H9 (cell line): ENCODE measurements at regions not wholly inside any gene's neighbourhood (a gene's known extent, or its start where the extent isn't known, plus 50 kb on each side); places are given as distances from the start of the nearest gene placed in this dataset.

Experiments used
- DNase-seq: peaks from one replicate; pipeline ENCODE4 v3.0.0-alpha.2; 2017
- H2AFZ ChIP-seq: one replicate; pipeline ENCODE4 v1.6.1; 2013; ENCODE audit warnings: mild to moderate bottlenecking, low read length, control low read depth, moderate library complexity
- H2AK5ac ChIP-seq: 2 replicates; pipeline ENCODE4 v1.6.1; 2013; ENCODE audit warnings: low read length, control low read depth, mixed read lengths; ENCODE audit not compliant: insufficient read length
- H2BK120ac ChIP-seq: one replicate; pipeline ENCODE4 v1.6.1; 2013; ENCODE audit warnings: low read depth, mild to moderate bottlenecking, low read length, control low read depth, inconsistent platforms; ENCODE audit not compliant: poor library complexity, severe bottlenecking
- H2BK12ac ChIP-seq: 2 replicates; pipeline ENCODE4 v1.6.1; 2013; ENCODE audit warnings: low read length, control low read depth, mixed read lengths, low read depth; ENCODE audit not compliant: insufficient read length
- H2BK15ac ChIP-seq: 2 replicates; pipeline ENCODE4 v1.6.1; 2013; ENCODE audit warnings: low read depth, low read length, control low read depth
- H2BK20ac ChIP-seq: one replicate; pipeline ENCODE4 v1.6.1; 2013; ENCODE audit warnings: low read depth, mild to moderate bottlenecking, low read length, control low read depth, inconsistent platforms; ENCODE audit not compliant: poor library complexity, severe bottlenecking
- H2BK5ac ChIP-seq: 2 replicates; pipeline ENCODE4 v1.6.1; 2013; ENCODE audit warnings: low read length, control low read depth, mixed read lengths; ENCODE audit not compliant: insufficient read length
- H3K14ac ChIP-seq: 2 replicates; pipeline ENCODE4 v1.6.1; 2013; ENCODE audit warnings: low read length, control low read depth; ENCODE audit not compliant: insufficient read depth
- H3K18ac ChIP-seq: 2 replicates; pipeline ENCODE4 v1.6.1; 2013; ENCODE audit warnings: low read depth, mild to moderate bottlenecking, mixed read lengths, low read length, control low read depth; ENCODE audit not compliant: insufficient read length
- H3K23ac ChIP-seq: 2 replicates; pipeline ENCODE4 v1.6.1; 2013; ENCODE audit warnings: low read length, control low read depth, mixed read lengths, low read depth; ENCODE audit not compliant: insufficient read length
- H3K23me2 ChIP-seq: 2 replicates; pipeline ENCODE4 v1.6.1; 2013; ENCODE audit warnings: low read depth, mild to moderate bottlenecking, mixed read lengths, low read length, control low read depth; ENCODE audit not compliant: insufficient read length, poor library complexity, severe bottlenecking
- H3K27ac ChIP-seq: 2 replicates; pipeline ENCODE4 v1.5.1; 2013; ENCODE audit warnings: low read length, control low read depth, mixed read lengths, low read depth; ENCODE audit not compliant: insufficient read length
- H3K27me3 ChIP-seq: 2 replicates; pipeline ENCODE4 v1.6.1; 2013; ENCODE audit warnings: low read length, control low read depth, inconsistent platforms; ENCODE audit not compliant: insufficient read depth
- H3K4ac ChIP-seq: 2 replicates; pipeline ENCODE4 v1.6.1; 2013; ENCODE audit warnings: low read depth, mild to moderate bottlenecking, control low read depth, inconsistent platforms, low read length, moderate library complexity
- H3K4me1 ChIP-seq: 2 replicates; pipeline ENCODE4 v1.6.1; 2013; ENCODE audit warnings: low read length, control low read depth, inconsistent platforms; ENCODE audit not compliant: insufficient read depth
- H3K4me2 ChIP-seq: 2 replicates; pipeline ENCODE4 v1.6.1; 2013; ENCODE audit warnings: low read length, control low read depth, mixed read lengths; ENCODE audit not compliant: insufficient read length, insufficient read depth
- H3K56ac ChIP-seq: 2 replicates; pipeline ENCODE4 v1.6.1; 2013; ENCODE audit warnings: low read depth, mild to moderate bottlenecking, mixed read lengths, low read length, control low read depth; ENCODE audit not compliant: insufficient read length
- H3K79me1 ChIP-seq: 2 replicates; pipeline ENCODE4 v1.6.1; 2013; ENCODE audit warnings: low read depth, mild to moderate bottlenecking, moderate library complexity, low read length, control low read depth, inconsistent platforms; ENCODE audit not compliant: insufficient read depth, poor library complexity, severe bottlenecking
- H3K79me2 ChIP-seq: 2 replicates; pipeline ENCODE4 v1.6.1; 2013; ENCODE audit warnings: low read length, control low read depth, inconsistent platforms; ENCODE audit not compliant: insufficient read depth
- H3K9ac ChIP-seq: 2 replicates; pipeline ENCODE4 v1.6.1; 2013; ENCODE audit warnings: low read length, control low read depth, mixed read lengths; ENCODE audit not compliant: insufficient read length; ENCODE audit errors: extremely low read depth
- H3K9me3 ChIP-seq: one replicate; pipeline ENCODE4 v1.6.1; 2013; ENCODE audit warnings: low read depth, low read length, inconsistent platforms; ENCODE audit not compliant: control insufficient read depth
- H3T11ph ChIP-seq: one replicate; pipeline ENCODE4 v1.6.1; 2013; ENCODE audit warnings: mild to moderate bottlenecking, low read length, control low read depth, inconsistent platforms
- H4K20me1 ChIP-seq: one replicate; pipeline ENCODE4 v1.6.1; 2013; ENCODE audit not compliant: control insufficient read depth, insufficient read length, insufficient read depth
- H4K5ac ChIP-seq: 2 replicates; pipeline ENCODE4 v1.6.1; 2013; ENCODE audit warnings: low read depth, mild to moderate bottlenecking, mixed read lengths, low read length, control low read depth; ENCODE audit not compliant: insufficient read length
- H4K8ac ChIP-seq: replicated peaks from 2 replicates; pipeline ENCODE4 v1.6.1; 2013; ENCODE audit warnings: low read length, control low read depth, mixed read lengths, low read depth; ENCODE audit not compliant: insufficient read length
- H4K91ac ChIP-seq: 2 replicates; pipeline ENCODE4 v1.6.1; 2013; ENCODE audit warnings: low read depth, mild to moderate bottlenecking, moderate library complexity, mixed read lengths, low read length, control low read depth; ENCODE audit not compliant: insufficient read length
- H3K27ac Mint-ChIP-seq, 3 experiments: 2 replicates in 2 of 3; 3 replicates in 1 of 3; pipeline ENCODE4 v1.8.0; 2020 to 2021; ENCODE audit warnings: mixed read lengths in 3 of 3, mild to moderate bottlenecking in 1 of 3, moderate library complexity in 1 of 3
- H3K27me3 Mint-ChIP-seq: 2 replicates; pipeline ENCODE4 v1.8.0; 2021; ENCODE audit warnings: low read depth, mild to moderate bottlenecking, moderate library complexity, mixed read lengths
- H3K36me3 Mint-ChIP-seq, 3 experiments: 2 replicates in 2 of 3; 3 replicates in 1 of 3; pipeline ENCODE4 v1.8.0; 2020 to 2021; ENCODE audit warnings: low read depth in 3 of 3, mixed read lengths in 3 of 3; ENCODE audit not compliant: insufficient read depth in 1 of 3
- H3K4me1 Mint-ChIP-seq, 2 experiments: 2 replicates each; pipeline ENCODE4 v1.8.0; 2020; ENCODE audit warnings: mixed read lengths in 2 of 2
- H3K4me3 Mint-ChIP-seq, 2 experiments: 2 replicates in 1 of 2; 3 replicates in 1 of 2; pipeline ENCODE4 v1.8.0; 2020 to 2021; ENCODE audit warnings: mild to moderate bottlenecking in 2 of 2, mixed read lengths in 2 of 2, moderate library complexity in 1 of 2
- H3K9me3 Mint-ChIP-seq, 2 experiments: 2 replicates in 1 of 2; 3 replicates in 1 of 2; pipeline ENCODE4 v1.8.0; 2020; ENCODE audit warnings: mild to moderate bottlenecking in 2 of 2, mixed read lengths in 2 of 2, moderate library complexity in 1 of 2
- WGBS: extraction: QIAGEN DNeasy Blood & Tissue Kit; methylation state at CpG from one replicate; pipeline ENCODE4 v1.1.7; 2013; ENCODE audit warnings: missing lambda C conversion rate, low lambda C conversion rate, mixed read lengths; ENCODE audit not compliant: insufficient read length; ENCODE audit errors: extremely low coverage; 5-methylcytosine and 5-hydroxymethylcytosine counted together
- TF ChIP-seq, protein P1 (sequence below): fragments of 200-600 bp; sonication (generic); conservative IDR thresholded peaks from 3 replicates; pipeline ENCODE4 v1.8.0; 2021; ENCODE audit warnings: antibody characterized with exemption, mild to moderate bottlenecking

DNA sequence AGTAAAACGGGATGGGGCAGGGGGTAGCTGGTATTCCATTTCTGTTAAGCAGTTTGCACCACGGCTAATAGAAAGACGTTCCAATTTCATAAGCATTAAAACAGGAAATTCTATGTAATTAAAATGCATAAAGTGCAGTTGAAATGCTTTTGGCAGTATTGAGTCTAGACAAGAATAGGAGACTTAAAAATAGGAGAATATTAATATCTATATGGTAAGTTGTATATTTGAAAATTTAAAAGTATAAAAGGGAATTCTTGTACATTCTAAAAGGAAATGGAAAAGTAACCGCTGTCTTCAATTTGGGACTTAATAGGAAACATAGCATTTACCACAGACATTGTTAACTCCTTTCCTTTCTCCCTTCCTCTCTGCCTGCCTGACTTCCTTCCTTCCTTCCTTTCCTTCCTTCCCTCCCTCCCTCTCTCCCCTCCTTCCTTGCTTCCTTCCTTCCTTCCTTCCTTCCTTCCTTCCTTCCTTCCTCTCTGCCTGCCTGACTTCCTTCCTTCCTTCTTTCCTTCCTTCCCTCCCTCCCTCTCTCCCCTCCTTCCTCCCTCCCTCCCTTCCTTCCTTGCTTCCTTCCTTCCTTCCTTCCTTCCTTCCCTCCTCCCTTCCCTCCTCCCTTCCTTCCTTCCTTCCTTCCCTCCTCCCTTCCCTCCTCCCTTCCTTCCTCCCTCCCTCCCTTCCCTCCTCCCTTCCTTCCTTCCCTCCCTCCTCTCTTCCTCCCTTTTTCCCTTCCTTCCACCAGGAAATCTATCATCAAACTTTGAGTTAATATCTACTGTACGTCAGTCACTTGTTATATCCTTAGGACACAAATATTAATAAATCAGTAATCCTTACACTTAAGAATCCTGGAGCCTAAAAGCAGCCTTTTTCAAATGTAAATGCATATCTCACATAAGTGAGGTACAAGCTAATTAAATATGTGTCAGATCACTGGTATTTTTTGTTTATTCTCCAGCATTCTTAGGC, 1049.3 kb downstream of the GALC start:
- no peaks in the 10 kb centered on the region for H3K27me3 Mint-ChIP-seq
- Histone ChIP-seq H3K23me2 (no peaks in the 10 kb centered on the region), H3K9ac (no peak overlapping the region), H4K5ac (no peak overlapping the region), H3K4ac (no peak overlapping the region), H2BK20ac (no peak overlapping the region), H4K20me1 (no peaks in the 10 kb centered on the region), H3K18ac (no peak overlapping the region), H3K14ac (no peak overlapping the region), H4K8ac (no peak overlapping the region), H3K4me2 (no peak overlapping the region), H3K79me2 (no peaks in the 10 kb centered on the region), H2AFZ (no peak overlapping the region), H2BK120ac (no peak overlapping the region), H3K56ac (no peak overlapping the region), H2BK15ac (no peak overlapping the region), H3T11ph (no peak overlapping the region), H2BK5ac (no peak overlapping the region), H3K27me3 (no peaks in the 10 kb centered on the region), H4K91ac (no peak overlapping the region), H3K9me3 (no peaks in the 10 kb centered on the region), H2AK5ac (no peak overlapping the region), H2BK12ac (no peak overlapping the region), H3K4me1 (no peaks in the 10 kb centered on the region), H3K23ac (no peak overlapping the region), H3K79me1 (no peaks in the 10 kb centered on the region), H3K27ac (no peak overlapping the region)
- H3K4me3 Mint-ChIP-seq: no peak overlapping the region
- DNase-seq: no peak
- H3K27ac Mint-ChIP-seq: no peak overlapping the region
- H3K4me1 Mint-ChIP-seq: no peaks in the 10 kb centered on the region
- WGBS: no CpG with 5 or more reads among the region's 5 CpGs
- no peaks in the 10 kb centered on the region for H3K36me3 Mint-ChIP-seq
- TF ChIP-seq, protein P1, sequence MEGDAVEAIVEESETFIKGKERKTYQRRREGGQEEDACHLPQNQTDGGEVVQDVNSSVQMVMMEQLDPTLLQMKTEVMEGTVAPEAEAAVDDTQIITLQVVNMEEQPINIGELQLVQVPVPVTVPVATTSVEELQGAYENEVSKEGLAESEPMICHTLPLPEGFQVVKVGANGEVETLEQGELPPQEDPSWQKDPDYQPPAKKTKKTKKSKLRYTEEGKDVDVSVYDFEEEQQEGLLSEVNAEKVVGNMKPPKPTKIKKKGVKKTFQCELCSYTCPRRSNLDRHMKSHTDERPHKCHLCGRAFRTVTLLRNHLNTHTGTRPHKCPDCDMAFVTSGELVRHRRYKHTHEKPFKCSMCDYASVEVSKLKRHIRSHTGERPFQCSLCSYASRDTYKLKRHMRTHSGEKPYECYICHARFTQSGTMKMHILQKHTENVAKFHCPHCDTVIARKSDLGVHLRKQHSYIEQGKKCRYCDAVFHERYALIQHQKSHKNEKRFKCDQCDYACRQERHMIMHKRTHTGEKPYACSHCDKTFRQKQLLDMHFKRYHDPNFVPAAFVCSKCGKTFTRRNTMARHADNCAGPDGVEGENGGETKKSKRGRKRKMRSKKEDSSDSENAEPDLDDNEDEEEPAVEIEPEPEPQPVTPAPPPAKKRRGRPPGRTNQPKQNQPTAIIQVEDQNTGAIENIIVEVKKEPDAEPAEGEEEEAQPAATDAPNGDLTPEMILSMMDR: no peak
- H3K9me3 Mint-ChIP-seq: no peaks in the 10 kb centered on the region; a peak in 1 of 5 replicates
